Suprapubic skin (tissue), 4 donors: ENCODE measurements at regions not wholly inside any gene's neighbourhood (a gene's known extent, or its start where the extent isn't known, plus 50 kb on each side); places are given as distances from the start of the nearest gene placed in this dataset.

Experiments
- DNase-seq, 2 donors: peaks; one replicate each; pipeline ENCODE4 v3.0.0-alpha.2; 2019; ENCODE audit warnings: low spot score in 2 of 2
- H3K27ac ChIP-seq: fragments of 200-600 bp; sonication (generic); one replicate; pipeline ENCODE4 v1.5.1; 2019
- H3K27me3 ChIP-seq: fragments of 200-600 bp; sonication (generic); one replicate; pipeline ENCODE4 v1.5.1; 2019
- H3K36me3 ChIP-seq: fragments of 200-600 bp; sonication (generic); one replicate; pipeline ENCODE4 v1.5.1; 2019
- H3K4me1 ChIP-seq: fragments of 200-600 bp; sonication (generic); one replicate; pipeline ENCODE4 v1.5.1; 2019
- H3K4me3 ChIP-seq: fragments of 200-600 bp; sonication (generic); one replicate; pipeline ENCODE4 v1.5.1; 2019; ENCODE audit warnings: mild to moderate bottlenecking
- H3K9me3 ChIP-seq: fragments of 200-600 bp; sonication (generic); one replicate; pipeline ENCODE4 v1.5.1; 2019
- EP300 ChIP-seq: sonication (generic); formaldehyde crosslinking; IDR thresholded peaks from one replicate; pipeline ENCODE4 v1.6.1; 2017; ENCODE audit warnings: antibody characterized with exemption
- POLR2A ChIP-seq, 2 donors: fragments of 450-650 bp; IDR thresholded peaks; one replicate each; pipeline ENCODE4 v1.6.1; 2017; ENCODE audit warnings: antibody characterized with exemption in 2 of 2, mild to moderate bottlenecking in 2 of 2, moderate library complexity in 2 of 2
- POLR2AphosphoS5 ChIP-seq, 3 donors: sonication (generic); formaldehyde crosslinking; IDR thresholded peaks; one replicate each; pipeline ENCODE4 v1.6.1; 2017; ENCODE audit warnings: antibody characterized with exemption in 3 of 3
- WGBS: methylation state at CpG from one replicate; pipeline ENCODE4 v1.1.5; 2018; 5-methylcytosine and 5-hydroxymethylcytosine counted together
- TF ChIP-seq, protein P1 (sequence below), 2 donors: fragments of 200-600 bp in 1 of 2; fragments of 450-650 bp in 1 of 2; sonication (generic) in 1 of 2; IDR thresholded peaks; one replicate each; pipeline ENCODE4 v1.5.1; 2016 to 2019; ENCODE audit warnings: antibody characterized with exemption in 2 of 2, mild to moderate bottlenecking in 1 of 2, moderate library complexity in 1 of 2

GRCh38 chr15:47484059-47484458 lies 233.2 kb upstream of the SEMA6D start:
- Histone ChIP-seq H3K36me3 (no peaks in the 10 kb centered on the region), H3K27ac (no peak overlapping the region), H3K4me1 (no peaks in the 10 kb centered on the region), H3K9me3 (no peaks in the 10 kb centered on the region), H3K27me3 (no peaks in the 10 kb centered on the region), H3K4me3 (no peak overlapping the region)
- DNase-seq = no peak
- no peak for TF ChIP-seq POLR2A (IDR thresholded peaks at IDR 0.05)
- no peak for TF ChIP-seq EP300
- no peak for TF ChIP-seq POLR2AphosphoS5 (IDR thresholded peaks at IDR 0.05)
- TF ChIP-seq, protein P1, sequence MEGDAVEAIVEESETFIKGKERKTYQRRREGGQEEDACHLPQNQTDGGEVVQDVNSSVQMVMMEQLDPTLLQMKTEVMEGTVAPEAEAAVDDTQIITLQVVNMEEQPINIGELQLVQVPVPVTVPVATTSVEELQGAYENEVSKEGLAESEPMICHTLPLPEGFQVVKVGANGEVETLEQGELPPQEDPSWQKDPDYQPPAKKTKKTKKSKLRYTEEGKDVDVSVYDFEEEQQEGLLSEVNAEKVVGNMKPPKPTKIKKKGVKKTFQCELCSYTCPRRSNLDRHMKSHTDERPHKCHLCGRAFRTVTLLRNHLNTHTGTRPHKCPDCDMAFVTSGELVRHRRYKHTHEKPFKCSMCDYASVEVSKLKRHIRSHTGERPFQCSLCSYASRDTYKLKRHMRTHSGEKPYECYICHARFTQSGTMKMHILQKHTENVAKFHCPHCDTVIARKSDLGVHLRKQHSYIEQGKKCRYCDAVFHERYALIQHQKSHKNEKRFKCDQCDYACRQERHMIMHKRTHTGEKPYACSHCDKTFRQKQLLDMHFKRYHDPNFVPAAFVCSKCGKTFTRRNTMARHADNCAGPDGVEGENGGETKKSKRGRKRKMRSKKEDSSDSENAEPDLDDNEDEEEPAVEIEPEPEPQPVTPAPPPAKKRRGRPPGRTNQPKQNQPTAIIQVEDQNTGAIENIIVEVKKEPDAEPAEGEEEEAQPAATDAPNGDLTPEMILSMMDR (IDR thresholded peaks at IDR 0.05) = no peak
- WGBS = 64% methylated on average over 3 of the region's 3 CpGs

GRCh38 chr15:47484997-47485396 lies 232.3 kb upstream of the SEMA6D start:
- H3K36me3 ChIP-seq = no peaks in the 10 kb centered on the region
- WGBS = 83% methylated on average over 2 of the region's 2 CpGs
- H3K27me3 ChIP-seq = no peaks in the 10 kb centered on the region
- no peak overlapping the region for H3K27ac ChIP-seq
- TF ChIP-seq POLR2AphosphoS5 (IDR thresholded peaks at IDR 0.05) (no peak), POLR2A (IDR thresholded peaks at IDR 0.05) (no peak), EP300 (no peak)
- TF ChIP-seq, protein P1 (IDR thresholded peaks at IDR 0.05) = no peak
- H3K4me3 ChIP-seq = no peak overlapping the region
- H3K4me1 ChIP-seq = no peaks in the 10 kb centered on the region
- no peaks in the 10 kb centered on the region for H3K9me3 ChIP-seq
- no peak for DNase-seq

DNA sequence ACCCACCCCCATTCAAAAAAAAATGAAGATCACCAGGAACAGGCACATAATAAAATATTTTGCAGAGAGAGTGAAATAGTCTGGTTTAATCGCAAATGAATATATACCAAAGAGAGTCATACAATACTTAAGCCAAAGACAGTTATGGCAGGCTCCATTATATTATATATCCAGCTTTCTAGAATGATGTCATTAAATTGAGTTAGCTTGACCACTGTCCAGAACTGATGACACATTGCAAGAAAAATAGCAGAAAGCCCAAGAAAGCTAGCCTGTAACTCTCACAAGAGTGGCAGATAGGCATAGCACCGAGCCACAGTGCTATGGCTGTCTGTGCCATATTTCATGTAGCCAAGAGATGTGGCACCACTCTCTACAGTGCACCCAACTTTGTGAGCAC lies 231.9 kb upstream of the SEMA6D start:
- 87% methylated on average over 2 of the region's 2 CpGs for WGBS
- Histone ChIP-seq H3K27me3 (no peaks in the 10 kb centered on the region), H3K4me3 (no peak overlapping the region), H3K36me3 (no peaks in the 10 kb centered on the region), H3K27ac (no peak overlapping the region), H3K9me3 (no peaks in the 10 kb centered on the region), H3K4me1 (no peaks in the 10 kb centered on the region)
- DNase-seq = no peak
- TF ChIP-seq EP300 = no peak

DNA sequence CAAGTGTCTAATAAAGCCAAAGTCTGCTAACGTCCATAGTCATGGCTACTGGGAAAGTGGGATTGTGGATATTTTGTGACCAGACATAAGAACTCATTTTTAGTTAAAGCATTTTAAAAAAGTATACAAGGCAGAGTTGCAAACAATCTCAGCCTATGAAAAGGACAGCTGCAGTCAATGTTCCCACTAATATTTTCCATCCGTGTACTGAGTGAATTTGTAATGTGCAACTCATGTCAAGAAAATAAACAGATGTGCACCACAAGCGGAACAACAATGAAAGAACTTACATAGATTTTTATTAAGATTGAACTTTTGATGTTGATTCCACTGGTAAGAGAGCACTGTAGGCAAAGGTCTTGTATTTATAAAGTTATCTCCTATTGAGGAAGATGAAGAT lies 231.3 kb upstream of the SEMA6D start:
- TF ChIP-seq POLR2A (IDR thresholded peaks at IDR 0.05) (no peak), EP300 (no peak)
- Histone ChIP-seq H3K4me3 (no peak overlapping the region), H3K27me3 (no peaks in the 10 kb centered on the region), H3K9me3 (no peaks in the 10 kb centered on the region), H3K27ac (no peak overlapping the region), H3K4me1 (no peaks in the 10 kb centered on the region), H3K36me3 (no peaks in the 10 kb centered on the region)
- WGBS = 62% methylated on average over 3 of the region's 3 CpGs
- no peak for DNase-seq

DNA sequence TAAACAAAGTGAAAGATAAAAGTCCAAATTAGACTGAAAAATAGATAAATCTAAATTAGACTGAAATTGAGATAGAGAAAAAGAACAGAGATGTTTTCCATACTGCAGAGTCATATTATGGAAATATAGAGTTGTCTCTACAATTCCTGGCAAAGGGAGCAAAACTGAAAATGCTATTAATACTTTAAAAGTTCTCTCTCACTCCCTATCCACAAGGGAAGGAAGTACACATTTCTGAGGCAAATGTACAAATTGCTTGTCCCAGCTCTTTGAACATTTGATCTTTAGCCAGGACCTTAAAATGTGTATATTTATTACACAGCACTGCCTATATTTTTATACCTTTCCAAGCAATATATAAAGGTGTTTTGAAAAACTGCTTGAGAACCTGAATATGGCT lies 225.1 kb upstream of the SEMA6D start:
- H3K9me3 ChIP-seq = no peaks in the 10 kb centered on the region
- TF ChIP-seq, protein P1 (IDR thresholded peaks at IDR 0.05) = no peak
- no peak for TF ChIP-seq EP300
- no peak for TF ChIP-seq POLR2AphosphoS5 (IDR thresholded peaks at IDR 0.05)
- no peak for TF ChIP-seq POLR2A (IDR thresholded peaks at IDR 0.05)
- H3K27ac ChIP-seq = no peak overlapping the region
- H3K4me1 ChIP-seq = no peaks in the 10 kb centered on the region
- H3K27me3 ChIP-seq = no peaks in the 10 kb centered on the region
- DNase-seq = no peak
- H3K36me3 ChIP-seq = no peaks in the 10 kb centered on the region
- no peak overlapping the region for H3K4me3 ChIP-seq

DNA sequence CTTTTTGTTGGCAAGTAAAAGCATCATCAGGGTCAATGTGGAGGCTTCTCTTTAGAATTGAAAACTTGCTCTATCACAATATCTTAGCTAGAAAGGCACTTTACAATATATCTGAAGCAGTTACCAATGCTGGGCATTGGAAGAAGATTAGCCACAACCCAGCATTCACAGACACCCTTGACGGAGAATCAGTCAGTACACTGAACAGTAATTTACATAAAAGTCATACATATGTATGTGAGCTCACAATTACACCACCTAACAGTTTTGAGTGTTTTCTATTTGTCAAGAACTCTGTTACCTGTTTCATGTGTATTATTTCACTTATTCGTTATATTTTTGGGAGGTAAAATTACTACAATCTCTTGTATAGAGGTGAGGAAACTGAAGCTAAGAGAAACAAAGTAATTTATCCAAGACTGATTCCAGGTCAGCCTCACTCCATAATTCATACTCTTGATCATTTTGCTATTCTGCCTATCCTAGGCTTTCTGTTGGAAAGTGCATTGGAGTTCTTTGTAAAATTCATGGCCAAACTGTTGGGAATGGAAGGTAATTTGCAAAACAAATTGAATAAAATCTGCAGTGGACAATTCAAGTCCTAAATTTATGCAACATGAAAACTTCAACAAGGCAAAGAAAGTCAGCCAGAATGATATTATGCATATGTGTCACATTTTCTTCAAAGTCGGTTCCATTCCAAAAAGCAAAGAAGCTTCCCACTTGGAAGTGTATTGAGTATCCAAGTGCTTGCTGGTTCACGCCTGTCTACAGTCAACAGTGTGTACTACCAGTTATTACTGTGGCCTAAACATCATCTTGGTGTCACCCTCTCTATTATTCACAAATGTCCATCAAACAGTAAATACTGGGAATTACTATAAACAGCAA lies 223.7 kb upstream of the SEMA6D start:
- Histone ChIP-seq H3K4me3 (no peak overlapping the region), H3K27me3 (no peaks in the 10 kb centered on the region), H3K36me3 (no peaks in the 10 kb centered on the region), H3K9me3 (no peaks in the 10 kb centered on the region), H3K4me1 (no peaks in the 10 kb centered on the region), H3K27ac (no peak overlapping the region)
- no peak for TF ChIP-seq POLR2AphosphoS5 (IDR thresholded peaks at IDR 0.05)
- TF ChIP-seq, protein P1 (IDR thresholded peaks at IDR 0.05) = no peak
- DNase-seq = no peak
- 79% methylated on average over 4 of the region's 4 CpGs for WGBS
